ENCODE measurements at regions not wholly inside any gene's neighbourhood (a gene's known extent, or its start where the extent isn't known, plus 50 kb on each side); places are given as distances from the start of the nearest gene placed in this dataset.

- no peak for DNase-seq
These were observed 57.3 kb upstream of the PJA2 start for GRCh38 chr5:109467058-109467457.
